PC-3 (cell line): ENCODE measurements at regions not wholly inside any gene's neighbourhood (a gene's known extent, or its start where the extent isn't known, plus 50 kb on each side); places are given as distances from the start of the nearest gene placed in this dataset.

Experiments used
- CTCF ChIP-seq: fragments of 300-600 bp; sonication (generic); conservative IDR thresholded peaks from 2 replicates; pipeline ENCODE4 v1.5.1; 2017; ENCODE audit warnings: antibody characterized with exemption, low read depth, mild to moderate bottlenecking, low read length
- EZH2 ChIP-seq: fragments of 300-600 bp; sonication (generic); IDR thresholded peaks from one replicate; pipeline ENCODE4 v1.6.1; 2017; ENCODE audit warnings: antibody characterized with exemption, mild to moderate bottlenecking, low read length; ENCODE audit not compliant: unreplicated experiment
- EZH2phosphoT487 ChIP-seq: fragments of 300-600 bp; sonication (generic); IDR thresholded peaks from 2 replicates; pipeline ENCODE4 v1.6.1; 2018; ENCODE audit warnings: mild to moderate bottlenecking, antibody characterized with exemption, low read length, borderline replicate concordance

GRCh38 chr17:15168379-15168778 is 96.7 kb downstream of the PMP22 start:
- TF ChIP-seq CTCF (no peak), EZH2 (no peak), EZH2phosphoT487 (no peak)
